A673 (cell line): ENCODE measurements at regions not wholly inside any gene's neighbourhood (a gene's known extent, or its start where the extent isn't known, plus 50 kb on each side); places are given as distances from the start of the nearest gene placed in this dataset.

ENCODE experiments used
- EZH2 ChIP-seq: fragments of 200-600 bp; sonication (generic); IDR thresholded peaks from 2 replicates; pipeline ENCODE4 v1.6.1; 2017; ENCODE audit warnings: borderline replicate concordance, low read depth, mild to moderate bottlenecking, mixed read lengths, antibody characterized with exemption, low read length; ENCODE audit not compliant: poor library complexity, severe bottlenecking
- TF ChIP-seq, protein P1 (sequence below): fragments of 300-800, 200-600 bp; sonication (generic); conservative IDR thresholded peaks from 2 replicates; pipeline ENCODE4 v1.5.1; 2017; ENCODE audit warnings: low read depth, mild to moderate bottlenecking, antibody characterized with exemption, low read length, moderate library complexity, mixed read lengths

DNA sequence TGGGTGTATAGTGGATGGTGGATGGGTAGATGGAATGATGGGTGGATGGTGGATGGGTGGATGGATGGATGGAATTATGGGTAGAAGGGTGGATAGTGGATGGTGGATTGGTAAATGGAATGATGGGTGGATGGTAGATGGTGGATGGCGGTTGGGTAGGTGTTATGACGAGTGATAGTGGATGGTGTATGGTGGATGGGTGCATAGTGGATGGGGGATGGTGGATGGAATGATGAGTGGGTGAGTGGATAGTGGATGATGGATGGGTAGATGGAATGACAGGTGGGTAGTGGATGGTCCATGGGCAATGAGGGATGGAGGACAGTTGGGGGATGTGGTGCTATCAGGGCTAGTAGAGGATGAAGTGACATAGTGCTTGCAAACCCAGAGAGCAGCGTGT is 182.4 kb downstream of the BRD1 start:
- TF ChIP-seq, protein P1, sequence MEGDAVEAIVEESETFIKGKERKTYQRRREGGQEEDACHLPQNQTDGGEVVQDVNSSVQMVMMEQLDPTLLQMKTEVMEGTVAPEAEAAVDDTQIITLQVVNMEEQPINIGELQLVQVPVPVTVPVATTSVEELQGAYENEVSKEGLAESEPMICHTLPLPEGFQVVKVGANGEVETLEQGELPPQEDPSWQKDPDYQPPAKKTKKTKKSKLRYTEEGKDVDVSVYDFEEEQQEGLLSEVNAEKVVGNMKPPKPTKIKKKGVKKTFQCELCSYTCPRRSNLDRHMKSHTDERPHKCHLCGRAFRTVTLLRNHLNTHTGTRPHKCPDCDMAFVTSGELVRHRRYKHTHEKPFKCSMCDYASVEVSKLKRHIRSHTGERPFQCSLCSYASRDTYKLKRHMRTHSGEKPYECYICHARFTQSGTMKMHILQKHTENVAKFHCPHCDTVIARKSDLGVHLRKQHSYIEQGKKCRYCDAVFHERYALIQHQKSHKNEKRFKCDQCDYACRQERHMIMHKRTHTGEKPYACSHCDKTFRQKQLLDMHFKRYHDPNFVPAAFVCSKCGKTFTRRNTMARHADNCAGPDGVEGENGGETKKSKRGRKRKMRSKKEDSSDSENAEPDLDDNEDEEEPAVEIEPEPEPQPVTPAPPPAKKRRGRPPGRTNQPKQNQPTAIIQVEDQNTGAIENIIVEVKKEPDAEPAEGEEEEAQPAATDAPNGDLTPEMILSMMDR, result no peak
- no peak for TF ChIP-seq EZH2
